IMR-90 (cell line): ENCODE measurements at regions not wholly inside any gene's neighbourhood (a gene's known extent, or its start where the extent isn't known, plus 50 kb on each side); places are given as distances from the start of the nearest gene placed in this dataset.

Experiments
- ATAC-seq: fragments of 200-7000 bp; cut with Tn5 transposase; 2 replicates; pipeline ENCODE4 v1.9.1; 2020; ENCODE audit warnings: low read depth, mild to moderate bottlenecking, moderate library complexity
- BruUV-seq: library from RNA; stranded (reverse); fragments of 400-500 nt; replicated peaks from 2 replicates; lab custom pipeline; 2021; lab: Mats Ljungman, UMichigan
- CTCF ChIA-PET: fragments of 300-600 bp; formaldehyde crosslinking; extraction: SDS; loops from one replicate; lab custom pipeline; 2021; ENCODE audit warnings: antibody characterized with exemption; lab: Yijun Ruan, JAX
- POLR2A ChIA-PET: fragments of 300-600 bp; sonication (Branson Sonifier 250); formaldehyde crosslinking; loops from one replicate; lab custom pipeline; 2022; ENCODE audit warnings: antibody characterized with exemption; ENCODE audit not compliant: unreplicated experiment; lab: Charles Lee
- DNase-seq: peaks from one replicate; pipeline ENCODE4 v3.0.0; 2013
- H2AFZ ChIP-seq: replicated peaks from 2 replicates; pipeline ENCODE3; 2013; ENCODE audit warnings: low read length, mild to moderate bottlenecking; ENCODE audit not compliant: poor library complexity
- H2AK5ac ChIP-seq: 2 replicates; pipeline ENCODE4 v1.6.1; 2013; ENCODE audit warnings: low read depth, low read length, inconsistent platforms
- H2AK9ac ChIP-seq: replicated peaks from 2 replicates; pipeline ENCODE3; 2013; ENCODE audit warnings: mild to moderate bottlenecking, low read depth, low read length, moderate library complexity; ENCODE audit not compliant: poor library complexity
- H2BK120ac ChIP-seq: 2 replicates; pipeline ENCODE4 v1.6.1; 2013; ENCODE audit warnings: low read depth, low read length, inconsistent platforms
- H2BK15ac ChIP-seq: 3 replicates; pipeline ENCODE4 v1.6.1; 2013; ENCODE audit warnings: low read depth, low read length, inconsistent platforms
- H2BK20ac ChIP-seq: 2 replicates; pipeline ENCODE4 v1.6.1; 2013; ENCODE audit warnings: low read depth, mild to moderate bottlenecking, inconsistent platforms, low read length, moderate library complexity
- H2BK5ac ChIP-seq: 2 replicates; pipeline ENCODE4 v1.6.1; 2013; ENCODE audit warnings: mild to moderate bottlenecking, low read depth, low read length, inconsistent platforms; ENCODE audit not compliant: poor library complexity, severe bottlenecking
- H3K14ac ChIP-seq: replicated peaks from 2 replicates; pipeline ENCODE4 v1.6.1; 2013; ENCODE audit warnings: low read depth, low read length, inconsistent platforms
- H3K18ac ChIP-seq: 2 replicates; pipeline ENCODE4 v1.6.1; 2013; ENCODE audit warnings: low read depth, low read length, control low read depth
- H3K23ac ChIP-seq: 2 replicates; pipeline ENCODE4 v1.6.1; 2013; ENCODE audit warnings: low read depth, low read length, inconsistent platforms
- H3K27ac ChIP-seq: 2 replicates; pipeline ENCODE4 v1.5.1; 2013; ENCODE audit warnings: mild to moderate bottlenecking, control low read depth, low read length; ENCODE audit not compliant: insufficient read depth
- H3K27me3 ChIP-seq: 2 replicates; pipeline ENCODE4 v1.6.1; 2013; ENCODE audit warnings: low read length; ENCODE audit not compliant: control insufficient read depth, insufficient read depth
- H3K36me3 ChIP-seq: 2 replicates; pipeline ENCODE4 v1.6.1; 2013; ENCODE audit warnings: low read length, mixed read lengths; ENCODE audit not compliant: control insufficient read depth, insufficient read depth
- H3K4ac ChIP-seq: 2 replicates; pipeline ENCODE4 v1.6.1; 2013; ENCODE audit warnings: low read depth, low read length, inconsistent platforms
- H3K4me1 ChIP-seq: 2 replicates; pipeline ENCODE4 v1.6.1; 2013; ENCODE audit warnings: low read length, mixed read lengths; ENCODE audit not compliant: control insufficient read depth, insufficient read depth
- H3K4me2 ChIP-seq: 2 replicates; pipeline ENCODE4 v1.6.1; 2013; ENCODE audit warnings: low read depth, mild to moderate bottlenecking, control low read depth, low read length, moderate library complexity
- H3K4me3 ChIP-seq: 2 replicates; pipeline ENCODE4 v1.5.1; 2013; ENCODE audit warnings: low read depth, mild to moderate bottlenecking, control low read depth, low read length, moderate library complexity; ENCODE audit not compliant: insufficient read depth
- H3K56ac ChIP-seq: 2 replicates; pipeline ENCODE4 v1.6.1; 2013; ENCODE audit warnings: low read length, inconsistent platforms; ENCODE audit not compliant: insufficient read depth; ENCODE audit errors: extremely low read depth
- H3K79me1 ChIP-seq, 2 experiments: 2 replicates each; pipeline ENCODE4 v1.6.1; 2013; ENCODE audit warnings: low read length in 2 of 2, inconsistent platforms in 1 of 2, low read depth in 1 of 2
- H3K9ac ChIP-seq: 2 replicates; pipeline ENCODE4 v1.6.1; 2013; ENCODE audit warnings: low read depth, low read length, control low read depth
- H3K9me1 ChIP-seq: 2 replicates; pipeline ENCODE4 v1.6.1; 2013; ENCODE audit warnings: low read length, inconsistent platforms; ENCODE audit not compliant: insufficient read depth
- H3K9me3 ChIP-seq: 2 replicates; pipeline ENCODE4 v1.6.1; 2013; ENCODE audit warnings: low read length; ENCODE audit not compliant: control insufficient read depth, insufficient read depth
- H4K20me1 ChIP-seq: 2 replicates; pipeline ENCODE4 v1.6.1; 2013; ENCODE audit warnings: low read length, inconsistent platforms; ENCODE audit not compliant: insufficient read depth
- H4K5ac ChIP-seq: 2 replicates; pipeline ENCODE4 v1.6.1; 2013; ENCODE audit warnings: mild to moderate bottlenecking, low read depth, low read length, control low read depth
- H4K8ac ChIP-seq, 2 experiments: 2 replicates each; pipeline ENCODE4 v1.6.1; 2013; ENCODE audit warnings: low read depth in 2 of 2, low read length in 2 of 2, control low read depth in 1 of 2, inconsistent platforms in 1 of 2
- H4K91ac ChIP-seq: 2 replicates; pipeline ENCODE4 v1.6.1; 2013; ENCODE audit warnings: low read depth, low read length, inconsistent platforms; ENCODE audit not compliant: insufficient read depth
- MXI1 ChIP-seq: IDR thresholded peaks from 2 replicates; pipeline ENCODE4 v1.6.1; 2012; ENCODE audit warnings: low read depth, mild to moderate bottlenecking, low read length, moderate library complexity, borderline replicate concordance
- RAD21 ChIP-seq: IDR thresholded peaks from 2 replicates; pipeline ENCODE4 v1.6.1; 2012; ENCODE audit warnings: low read length, improper control_type of control experiment
- RFX5 ChIP-seq: IDR thresholded peaks from 2 replicates; pipeline ENCODE4 v1.8.0; 2012; ENCODE audit warnings: low read depth, mild to moderate bottlenecking, low read length, moderate library complexity
- WGBS, 2 experiments: methylation state at CpG; one replicate each; pipeline versions ENCODE4 v1.1.5 to v1.1.7; 2013; ENCODE audit warnings: missing lambda C conversion rate in 2 of 2; ENCODE audit not compliant: insufficient read length in 1 of 2; ENCODE audit errors: extremely low coverage in 2 of 2; 5-methylcytosine and 5-hydroxymethylcytosine counted together
- dilution Hi-C: fragments of 300-500 bp; cut with HindIII; formaldehyde crosslinking; loops from one replicate; pipeline ENCODE4 v1.14.3; 2018; ENCODE audit warnings: low sequenced_read_pairs; ENCODE audit not compliant: unreplicated experiment
- in situ Hi-C: fragments of 300-500 bp; cut with MboI; formaldehyde crosslinking; loops from 3 replicates; pipeline ENCODE4 v1.14.3; 2019; ENCODE audit warnings: low sequenced_read_pairs, inconsistent platforms, mixed read lengths
- intact Hi-C: fragments of 100-400 bp; cut with micrococcal nuclease; formaldehyde crosslinking; loops from 2 replicates; pipeline ENCODE4 v1.10.0; 2022

- WGBS, 2 experiments, result no CpG with 5 or more reads among the region's 1 CpG
- BruUV-seq, result no TSS peak
- CTCF ChIA-PET, result no interaction called here
These were observed 411.0 kb upstream of the NDST3 start for GRCh38 chr4:117623326-117623725.

More at GRCh38 chr4:117623326-117623725, 411.0 kb upstream of the NDST3 start:
- Histone ChIP-seq H3K36me3 (no peaks in the 10 kb centered on the region), H4K5ac (no peak overlapping the region), H3K27me3 (no peaks in the 10 kb centered on the region), H2BK5ac (no peak overlapping the region), H4K20me1 (no peaks in the 10 kb centered on the region), H2AK5ac (no peak overlapping the region), H3K9me3 (no peaks in the 10 kb centered on the region), H2BK15ac (no peak overlapping the region), H2BK120ac (no peak overlapping the region), H3K4ac (no peak overlapping the region), H2BK20ac (no peak overlapping the region), H3K56ac (no peak overlapping the region), H2AK9ac (no peak overlapping the region), H3K4me1 (no peaks in the 10 kb centered on the region), H3K4me3 (no peak overlapping the region), H3K4me2 (no peak overlapping the region), H3K9ac (no peak overlapping the region), H2AFZ (no peak overlapping the region), H3K27ac (no peak overlapping the region), H4K8ac (no peak overlapping the region), H3K79me1 (no peaks in the 10 kb centered on the region), H3K23ac (no peak overlapping the region), H3K14ac (no peak overlapping the region), H3K18ac (no peak overlapping the region), H4K91ac (no peak overlapping the region), H3K9me1 (no peaks in the 10 kb centered on the region)
- DNase-seq (no peak), ATAC-seq (no peak)
- intact Hi-C loops (no loop called here), in situ Hi-C loops (no loop called here), dilution Hi-C loops (no loop called here)
- POLR2A ChIA-PET, result no interaction called here
- TF ChIP-seq RFX5, result no peak
- no peak for TF ChIP-seq RAD21
- TF ChIP-seq MXI1, result no peak
